ENCODE measurements at regions not wholly inside any gene's neighbourhood (a gene's known extent, or its start where the extent isn't known, plus 50 kb on each side); places are given as distances from the start of the nearest gene placed in this dataset.

GRCh38 chr5:20224046-20224445, 236.0 kb upstream of the CDH18 start:
- no peaks in the 10 kb centered on the region for H3K27me3 ChIP-seq
- TF ChIP-seq POLR2A (IDR thresholded peaks at IDR 0.05) (no peak), CTCF (IDR thresholded peaks at IDR 0.05) (no peak)
- H3K36me3 ChIP-seq: no peaks in the 10 kb centered on the region
- peaks cover 0 to 8% (median 0%) of the 10 kb centered on the region in 12 donors for H3K9me3 ChIP-seq
- H3K27ac ChIP-seq: no peak overlapping the region
- WGBS, 4 donors: 65 to 80% (median 73%) methylated on average over 1 of the region's 1 CpG
- ATAC-seq (no peak), DNase-seq (no peak)
- H3K4me1 ChIP-seq: no peaks in the 10 kb centered on the region
- no peak overlapping the region for H3K4me3 ChIP-seq
- intact Hi-C loops (cut with DNase I): no loop called here

DNA sequence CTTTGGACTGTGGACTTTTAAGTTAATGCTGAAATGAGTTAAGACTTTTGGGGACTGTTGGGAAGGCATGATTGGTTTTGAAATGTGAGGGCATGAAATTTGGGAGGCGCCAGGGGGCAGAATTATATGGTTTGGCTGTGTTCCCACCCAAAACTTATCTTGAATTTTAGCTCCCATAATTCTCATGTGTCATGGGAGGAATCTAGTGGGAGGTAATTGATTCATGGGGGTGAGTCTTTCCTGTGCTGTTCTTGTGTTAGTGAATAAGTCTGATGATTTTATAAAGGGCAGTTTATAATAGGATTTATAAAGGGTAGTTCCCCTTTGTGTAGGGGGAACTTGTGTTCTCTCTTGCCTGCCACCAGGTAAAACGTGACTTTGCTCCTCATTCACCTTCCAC, 235.5 kb upstream of the CDH18 start:
- no peaks in the 10 kb centered on the region for H3K27me3 ChIP-seq
- ATAC-seq (no peak), DNase-seq (no peak)
- no peaks in the 10 kb centered on the region for H3K36me3 ChIP-seq
- no peaks in the 10 kb centered on the region for H3K4me1 ChIP-seq
- no peak overlapping the region for H3K4me3 ChIP-seq
- TF ChIP-seq POLR2A (IDR thresholded peaks at IDR 0.05): no peak
- TF ChIP-seq CTCF (IDR thresholded peaks at IDR 0.05): no peak
- intact Hi-C loops (cut with DNase I): no loop called here
- no peak overlapping the region for H3K27ac ChIP-seq
- WGBS, 4 donors: 30 to 52% (median 44%) methylated on average over 2 of the region's 2 CpGs
- H3K9me3 ChIP-seq: peaks cover 0 to 8% (median 0%) of the 10 kb centered on the region in 12 donors

- Histone ChIP-seq H3K4me3 (no peak overlapping the region), H3K27ac (no peak overlapping the region), H3K9me3 (peaks cover 0 to 13% (median 0%) of the 10 kb centered on the region in 12 donors), H3K27me3 (no peaks in the 10 kb centered on the region), H3K4me1 (no peaks in the 10 kb centered on the region), H3K36me3 (no peaks in the 10 kb centered on the region)
- TF ChIP-seq CTCF (IDR thresholded peaks at IDR 0.05): no peak
- no peak for TF ChIP-seq POLR2A (IDR thresholded peaks at IDR 0.05)
- no peak for ATAC-seq
- DNase-seq: no peak
- WGBS, 4 donors: 77 to 83% (median 83%) methylated on average over 1 of the region's 1 CpG
- intact Hi-C loops (cut with DNase I): no loop called here
These were observed 227.3 kb upstream of the CDH18 start for GRCh38 chr5:20215257-20215656.

GRCh38 chr5:20213803-20214202, 225.8 kb upstream of the CDH18 start:
- ATAC-seq (no peak), DNase-seq (no peak)
- no peak overlapping the region for H3K4me3 ChIP-seq
- 70 to 75% (median 72%) methylated on average over 2 of the region's 2 CpGs for WGBS, 4 donors
- H3K36me3 ChIP-seq: no peaks in the 10 kb centered on the region
- H3K27ac ChIP-seq: no peak overlapping the region
- no peaks in the 10 kb centered on the region for H3K27me3 ChIP-seq
- H3K9me3 ChIP-seq: peaks cover 0 to 5% (median 0%) of the 10 kb centered on the region in 12 donors
- no peaks in the 10 kb centered on the region for H3K4me1 ChIP-seq
- intact Hi-C loops (cut with DNase I): no loop called here
- TF ChIP-seq POLR2A (IDR thresholded peaks at IDR 0.05) (no peak), CTCF (IDR thresholded peaks at IDR 0.05) (no peak)
